ENCODE measurements at regions not wholly inside any gene's neighbourhood (a gene's known extent, or its start where the extent isn't known, plus 50 kb on each side); places are given as distances from the start of the nearest gene placed in this dataset.

DNA sequence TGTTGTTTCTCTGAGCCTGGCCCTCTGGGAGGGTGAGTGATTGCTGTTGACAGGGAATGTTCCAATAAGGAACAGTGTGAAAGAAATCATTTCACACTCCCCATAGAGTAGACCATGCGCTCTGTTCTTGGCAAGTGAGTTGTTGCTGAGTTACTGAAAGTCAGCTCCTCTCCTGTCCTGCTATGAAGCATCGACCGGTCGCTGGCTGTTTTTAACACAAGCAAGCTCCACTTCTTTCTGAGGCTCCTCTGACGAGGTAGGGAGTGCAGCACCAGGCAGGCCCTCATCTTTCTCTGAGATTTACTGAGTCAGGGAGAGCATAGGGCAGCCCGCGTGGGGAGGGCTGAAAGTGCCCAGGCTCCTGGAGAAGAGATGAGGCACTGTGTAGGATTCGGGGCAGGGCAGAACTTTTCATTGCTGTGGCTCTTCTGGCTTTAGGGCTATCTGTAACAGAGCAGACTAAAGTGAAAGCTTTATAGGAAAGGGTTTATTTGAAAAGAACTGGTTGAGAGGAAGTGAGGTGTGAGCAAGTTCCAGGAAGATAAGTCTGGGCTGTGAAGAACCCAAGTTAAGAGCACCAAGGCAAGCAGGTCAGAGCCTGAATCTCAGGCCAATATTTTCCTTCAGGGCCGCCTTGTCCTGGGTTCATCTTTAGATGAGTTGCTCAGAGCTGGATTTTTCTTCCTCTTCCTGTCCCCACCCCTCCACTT, 332.2 kb downstream of the CCSER2 start:
- TF ChIP-seq GATA3 (IDR thresholded peaks at IDR 0.05; ENCODE audit: low read depth, low read length) (no peak), GATA2 (IDR thresholded peaks at IDR 0.05; ENCODE audit: low read depth, low read length) (no peak)
